Astrocyte of the cerebellum (primary cell): ENCODE measurements at regions not wholly inside any gene's neighbourhood (a gene's known extent, or its start where the extent isn't known, plus 50 kb on each side); places are given as distances from the start of the nearest gene placed in this dataset.
A peak's percentile ranks its signal among the peaks of the same experiment; 100 is the strongest.

Source experiments
- DNase-seq: peaks from one replicate; pipeline ENCODE4 v3.0.0-alpha.2; 2011; ENCODE audit warnings: low read depth
- H3K4me3 ChIP-seq: 2 replicates; pipeline ENCODE4 v1.5.1; 2011; ENCODE audit warnings: mild to moderate bottlenecking, low read depth, low read length, moderate library complexity
- CTCF ChIP-seq: IDR thresholded peaks from 2 replicates; pipeline ENCODE4 v1.5.1; 2012; ENCODE audit warnings: low read length, low read depth, moderate library complexity, mild to moderate bottlenecking; ENCODE audit errors: missing control alignments
- in situ Hi-C: cut with HindIII; loops from 2 replicates; pipeline ENCODE4 v1.10.0; 2017; ENCODE audit warnings: low sequenced_read_pairs

- in situ Hi-C loops, result loop anchor here (10.0 kb wide), 1 partner anchor 248 kb away; no protein-coding TSS in a partner anchor
- no peak for TF ChIP-seq CTCF
- DNase-seq, result no peak
- no peak overlapping the region for H3K4me3 ChIP-seq
Observed at GRCh38 chr18:6626457-6626856, 103.1 kb upstream of the ARHGAP28 start.

GRCh38 chr18:6627645-6628044 lies 101.9 kb upstream of the ARHGAP28 start:
- in situ Hi-C loops, result loop anchor here (10.0 kb wide), 1 partner anchor 247 kb away; no protein-coding TSS in a partner anchor
- no peak overlapping the region for H3K4me3 ChIP-seq
- DNase-seq, result peak; percentile 12
- TF ChIP-seq CTCF, result no peak

GRCh38 chr18:6628187-6628586 lies 101.3 kb upstream of the ARHGAP28 start:
- H3K4me3 ChIP-seq, result no peak overlapping the region
- in situ Hi-C loops, result loop anchor here (10.0 kb wide), 1 partner anchor 247 kb away; no protein-coding TSS in a partner anchor
- no peak for TF ChIP-seq CTCF
- peak; percentile 31 for DNase-seq

- TF ChIP-seq CTCF, result no peak
- in situ Hi-C loops, result loop anchor here (10.0 kb wide), 1 partner anchor 245 kb away; no protein-coding TSS in a partner anchor
- DNase-seq, result peak; percentile 40
- no peak overlapping the region for H3K4me3 ChIP-seq
Observed at GRCh38 chr18:6629635-6630140, 99.8 kb upstream of the ARHGAP28 start.

- no peak for TF ChIP-seq CTCF
- H3K4me3 ChIP-seq, result no peak overlapping the region
- no peak for DNase-seq
- in situ Hi-C loops, result no loop called here
Observed at GRCh38 chr18:6633310-6633709, 96.2 kb upstream of the ARHGAP28 start.

- no peak overlapping the region for H3K4me3 ChIP-seq
- DNase-seq, result no peak
- TF ChIP-seq CTCF, result no peak
- in situ Hi-C loops, result no loop called here
Observed at GRCh38 chr18:6636091-6636490, 93.4 kb upstream of the ARHGAP28 start.

GRCh38 chr18:6638447-6638846 lies 91.1 kb upstream of the ARHGAP28 start:
- H3K4me3 ChIP-seq, result no peak overlapping the region
- no peak for DNase-seq
- in situ Hi-C loops, result no loop called here
- TF ChIP-seq CTCF, result no peak
